ENCODE measurements at regions not wholly inside any gene's neighbourhood (a gene's known extent, or its start where the extent isn't known, plus 50 kb on each side); places are given as distances from the start of the nearest gene placed in this dataset.

DNA sequence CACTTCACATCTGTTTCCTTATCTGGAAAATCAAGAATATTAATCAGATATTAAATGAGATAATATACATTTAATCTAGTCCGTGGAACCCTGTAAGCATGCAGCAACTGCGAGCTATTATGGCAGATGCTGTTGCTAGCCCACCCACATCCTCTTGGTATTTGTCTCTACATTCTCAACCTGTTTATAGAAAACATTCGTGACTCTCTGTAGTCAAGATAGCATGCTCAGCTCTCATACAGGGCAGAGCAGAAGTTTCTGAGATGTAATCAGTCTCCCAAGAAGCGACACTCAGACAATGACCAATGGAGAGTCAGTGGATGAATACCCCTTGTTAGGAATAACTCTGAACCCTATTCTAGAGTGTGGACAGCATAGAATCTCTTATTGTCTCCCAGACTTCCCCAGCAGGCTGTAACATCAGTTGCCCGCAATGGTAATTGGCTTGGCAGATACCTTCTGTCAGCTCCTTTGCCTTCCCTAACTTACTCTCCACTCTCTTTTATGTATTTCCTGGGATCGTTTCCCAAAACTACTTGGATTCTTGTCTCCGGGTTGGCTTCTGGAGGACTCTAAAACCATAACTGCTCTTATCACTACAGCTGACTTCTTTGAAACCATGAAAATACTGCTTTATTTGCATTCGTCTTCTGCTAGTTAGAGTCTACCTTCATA lies 400.7 kb upstream of the TNP1 start (continued):
- no peak for TF ChIP-seq NR2C2 (CRISPR knock-in tag; IDR thresholded peaks at IDR 0.05; ENCODE audit: borderline replicate concordance)
- TF ChIP-seq, protein P1, sequence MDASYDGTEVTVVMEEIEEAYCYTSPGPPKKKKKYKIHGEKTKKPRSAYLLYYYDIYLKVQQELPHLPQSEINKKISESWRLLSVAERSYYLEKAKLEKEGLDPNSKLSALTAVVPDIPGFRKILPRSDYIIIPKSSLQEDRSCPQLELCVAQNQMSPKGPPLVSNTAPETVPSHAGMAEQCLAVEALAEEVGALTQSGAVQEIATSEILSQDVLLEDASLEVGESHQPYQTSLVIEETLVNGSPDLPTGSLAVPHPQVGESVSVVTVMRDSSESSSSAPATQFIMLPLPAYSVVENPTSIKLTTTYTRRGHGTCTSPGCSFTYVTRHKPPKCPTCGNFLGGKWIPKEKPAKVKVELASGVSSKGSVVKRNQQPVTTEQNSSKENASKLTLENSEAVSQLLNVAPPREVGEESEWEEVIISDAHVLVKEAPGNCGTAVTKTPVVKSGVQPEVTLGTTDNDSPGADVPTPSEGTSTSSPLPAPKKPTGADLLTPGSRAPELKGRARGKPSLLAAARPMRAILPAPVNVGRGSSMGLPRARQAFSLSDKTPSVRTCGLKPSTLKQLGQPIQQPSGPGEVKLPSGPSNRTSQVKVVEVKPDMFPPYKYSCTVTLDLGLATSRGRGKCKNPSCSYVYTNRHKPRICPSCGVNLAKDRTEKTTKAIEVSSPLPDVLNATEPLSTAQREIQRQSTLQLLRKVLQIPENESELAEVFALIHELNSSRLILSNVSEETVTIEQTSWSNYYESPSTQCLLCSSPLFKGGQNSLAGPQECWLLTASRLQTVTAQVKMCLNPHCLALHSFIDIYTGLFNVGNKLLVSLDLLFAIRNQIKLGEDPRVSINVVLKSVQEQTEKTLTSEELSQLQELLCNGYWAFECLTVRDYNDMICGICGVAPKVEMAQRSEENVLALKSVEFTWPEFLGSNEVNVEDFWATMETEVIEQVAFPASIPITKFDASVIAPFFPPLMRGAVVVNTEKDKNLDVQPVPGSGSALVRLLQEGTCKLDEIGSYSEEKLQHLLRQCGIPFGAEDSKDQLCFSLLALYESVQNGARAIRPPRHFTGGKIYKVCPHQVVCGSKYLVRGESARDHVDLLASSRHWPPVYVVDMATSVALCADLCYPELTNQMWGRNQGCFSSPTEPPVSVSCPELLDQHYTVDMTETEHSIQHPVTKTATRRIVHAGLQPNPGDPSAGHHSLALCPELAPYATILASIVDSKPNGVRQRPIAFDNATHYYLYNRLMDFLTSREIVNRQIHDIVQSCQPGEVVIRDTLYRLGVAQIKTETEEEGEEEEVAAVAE (CRISPR knock-in tag; IDR thresholded peaks at IDR 0.05; ENCODE audit: borderline replicate concordance), result no peak
- no peak for TF ChIP-seq MTF2 (CRISPR knock-in tag; IDR thresholded peaks at IDR 0.05; ENCODE audit: borderline replicate concordance)
- TF ChIP-seq SUZ12 (IDR thresholded peaks at IDR 0.05; ENCODE audit: low read depth, low read length), result no peak

DNA sequence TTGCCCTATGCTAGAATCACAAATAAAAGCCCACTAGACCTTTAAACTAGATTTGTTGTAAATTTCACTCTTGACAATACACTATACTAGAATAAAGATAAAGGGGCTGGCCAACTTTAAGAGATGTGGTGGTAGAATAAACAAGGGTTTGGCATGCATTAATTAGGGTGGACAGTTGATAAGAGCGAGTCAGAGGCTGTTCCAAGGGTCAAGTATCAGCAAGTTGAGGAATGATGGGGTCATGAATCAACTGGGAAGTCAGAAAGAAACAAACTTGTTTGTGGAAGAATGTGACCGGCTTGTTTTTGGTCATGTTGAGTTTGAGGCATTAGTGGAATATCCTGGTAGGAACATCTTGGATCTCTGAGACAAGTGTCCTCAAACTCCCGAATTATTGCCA lies 398.3 kb upstream of the TNP1 start:
- CTCF ChIA-PET (ENCODE audit: low intra/inter-chr PET ratio, low total read pairs), result no interaction called here
- Histone ChIP-seq H3K4me1 (ENCODE audit: insufficient read depth, low read length) (no peaks in the 10 kb centered on the region), H3K27me3 (ENCODE audit: control insufficient read depth in 1 of 2, insufficient read depth in 2 of 2, low read length in 2 of 2) (no peaks in the 10 kb centered on the region; a peak in 1 of 5 replicates), H3K27ac (ENCODE audit: extremely low read length, insufficient read depth, low read length) (no peak overlapping the region), H3K4me3 (replicated peaks in 1 of 3; ENCODE audit: insufficient read depth in 1 of 3, low read depth in 2 of 3, low read length in 3 of 3) (no peak overlapping the region), H3K36me3 (replicated peaks in 1 of 2; ENCODE audit: control insufficient read depth in 1 of 2, insufficient read depth in 2 of 2, low read length in 2 of 2) (no peaks in the 10 kb centered on the region), H3K4me2 (ENCODE audit: low read depth, low read length) (no peak overlapping the region), H4K20me1 (ENCODE audit: insufficient read depth, low read length) (no peaks in the 10 kb centered on the region), H3K79me2 (ENCODE audit: insufficient read depth, low read length) (no peaks in the 10 kb centered on the region), H3K9ac (ENCODE audit: insufficient read depth, low read depth, low read length) (no peak overlapping the region), H3K9me3 (ENCODE audit: low read length) (no peaks in the 10 kb centered on the region), H2AFZ (ENCODE audit: low read length) (no peak overlapping the region)
- intact Hi-C loops (cut with micrococcal nuclease; ENCODE audit: unreplicated experiment) (no loop called here), in situ Hi-C loops (cut with HindIII; ENCODE audit: extremely low pct_ligation_motif_present, low pct_unique_long_range_greater_than_20kb) (no loop called here)
- FAIRE-seq (no peak), DNase-seq (ENCODE audit: low spot score) (no peak), ATAC-seq (no peak)
- POLR2A ChIA-PET, result no interaction called here
- 7% methylated on average over 3 of the region's 3 CpGs for WGBS (ENCODE audit: low lambda C conversion rate)
- no TSS peak for BruUV-seq (replicated peaks)
- TF ChIP-seq, protein P2, sequence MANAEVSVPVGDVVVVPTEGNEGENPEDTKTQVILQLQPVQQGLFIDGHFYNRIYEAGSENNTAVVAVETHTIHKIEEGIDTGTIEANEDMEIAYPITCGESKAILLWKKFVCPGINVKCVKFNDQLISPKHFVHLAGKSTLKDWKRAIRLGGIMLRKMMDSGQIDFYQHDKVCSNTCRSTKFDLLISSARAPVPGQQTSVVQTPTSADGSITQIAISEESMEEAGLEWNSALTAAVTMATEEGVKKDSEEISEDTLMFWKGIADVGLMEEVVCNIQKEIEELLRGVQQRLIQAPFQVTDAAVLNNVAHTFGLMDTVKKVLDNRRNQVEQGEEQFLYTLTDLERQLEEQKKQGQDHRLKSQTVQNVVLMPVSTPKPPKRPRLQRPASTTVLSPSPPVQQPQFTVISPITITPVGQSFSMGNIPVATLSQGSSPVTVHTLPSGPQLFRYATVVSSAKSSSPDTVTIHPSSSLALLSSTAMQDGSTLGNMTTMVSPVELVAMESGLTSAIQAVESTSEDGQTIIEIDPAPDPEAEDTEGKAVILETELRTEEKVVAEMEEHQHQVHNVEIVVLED (CRISPR knock-in tag; IDR thresholded peaks at IDR 0.05; ENCODE audit: borderline replicate concordance), result no peak
- TF ChIP-seq ZNF20 (CRISPR knock-in tag; IDR thresholded peaks at IDR 0.05), result no peak
- no peak for TF ChIP-seq ZKSCAN8 (CRISPR knock-in tag; IDR thresholded peaks at IDR 0.05; ENCODE audit: borderline replicate concordance)
- TF ChIP-seq XBP1 (CRISPR knock-in tag; IDR thresholded peaks at IDR 0.05), result no peak
- TF ChIP-seq EED (CRISPR knock-in tag; IDR thresholded peaks at IDR 0.05), result no peak
- TF ChIP-seq ZNF331 (CRISPR knock-in tag; IDR thresholded peaks at IDR 0.05), result no peak
- no peak for TF ChIP-seq REPIN1 (CRISPR knock-in tag; IDR thresholded peaks at IDR 0.05; ENCODE audit: borderline replicate concordance, low read depth)
- TF ChIP-seq, protein P3, sequence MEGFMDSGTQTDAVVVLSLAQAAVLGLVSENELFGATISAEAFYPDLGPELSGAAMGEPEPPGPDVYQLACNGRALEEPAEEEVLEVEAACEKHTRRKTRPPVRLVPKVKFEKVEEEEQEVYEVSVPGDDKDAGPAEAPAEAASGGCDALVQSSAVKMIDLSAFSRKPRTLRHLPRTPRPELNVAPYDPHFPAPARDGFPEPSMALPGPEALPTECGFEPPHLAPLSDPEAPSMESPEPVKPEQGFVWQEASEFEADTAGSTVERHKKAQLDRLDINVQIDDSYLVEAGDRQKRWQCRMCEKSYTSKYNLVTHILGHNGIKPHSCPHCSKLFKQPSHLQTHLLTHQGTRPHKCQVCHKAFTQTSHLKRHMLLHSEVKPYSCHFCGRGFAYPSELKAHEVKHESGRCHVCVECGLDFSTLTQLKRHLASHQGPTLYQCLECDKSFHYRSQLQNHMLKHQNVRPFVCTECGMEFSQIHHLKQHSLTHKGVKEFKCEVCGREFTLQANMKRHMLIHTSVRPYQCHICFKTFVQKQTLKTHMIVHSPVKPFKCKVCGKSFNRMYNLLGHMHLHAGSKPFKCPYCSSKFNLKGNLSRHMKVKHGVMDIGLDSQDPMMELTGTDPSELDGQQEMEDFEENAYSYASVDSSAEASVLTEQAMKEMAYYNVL (CRISPR knock-in tag; IDR thresholded peaks at IDR 0.05; ENCODE audit: borderline replicate concordance), result no peak
- TF ChIP-seq ZNF543 (CRISPR knock-in tag; IDR thresholded peaks at IDR 0.05), result no peak
- no peak for TF ChIP-seq ZNF569 (CRISPR knock-in tag; IDR thresholded peaks at IDR 0.05; ENCODE audit: borderline replicate concordance)
- TF ChIP-seq ATM (IDR thresholded peaks at IDR 0.05; ENCODE audit: borderline replicate concordance), result no peak
